ENCODE measurements at regions not wholly inside any gene's neighbourhood (a gene's known extent, or its start where the extent isn't known, plus 50 kb on each side); places are given as distances from the start of the nearest gene placed in this dataset.

DNA sequence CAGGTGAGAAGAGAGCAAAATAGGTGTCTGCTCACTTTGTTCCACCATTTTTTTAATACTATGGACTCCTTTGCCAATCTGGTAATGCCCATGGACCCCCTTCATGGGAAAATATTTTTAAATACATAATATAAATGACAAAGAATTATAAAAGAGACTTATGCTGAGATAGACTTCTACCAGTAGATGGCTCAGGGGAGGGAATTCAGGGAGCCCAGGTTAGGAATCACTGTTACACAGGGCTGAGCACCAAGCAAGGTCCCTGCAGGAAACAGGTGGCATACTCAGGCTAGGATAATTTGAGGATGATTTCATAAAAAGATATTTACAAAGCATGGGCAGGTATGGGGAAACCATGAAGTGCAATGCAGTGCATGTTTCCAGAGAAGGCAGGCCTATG lies 525.9 kb downstream of the FGF9 start:
- DNase-seq = no peak

DNA sequence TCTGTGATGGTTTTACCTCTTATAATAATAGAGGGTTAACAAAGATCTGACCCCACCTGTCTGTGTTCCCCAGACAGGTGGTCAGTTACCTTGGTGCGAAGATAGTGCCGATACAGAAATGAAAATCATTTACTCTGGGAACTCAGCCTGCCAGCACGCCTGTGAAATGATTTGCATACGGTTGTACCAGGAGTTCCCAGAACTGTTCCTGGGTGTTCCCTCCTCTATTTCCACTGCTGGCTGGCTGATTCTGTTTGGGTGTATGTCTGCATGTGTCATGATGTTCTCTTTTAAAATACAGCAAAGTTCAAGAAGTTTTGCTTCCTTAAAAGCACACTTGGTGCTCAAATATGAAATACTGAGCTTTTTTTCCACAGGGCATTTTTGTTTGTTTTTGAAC lies 527.1 kb downstream of the FGF9 start:
- DNase-seq = no peak

DNA sequence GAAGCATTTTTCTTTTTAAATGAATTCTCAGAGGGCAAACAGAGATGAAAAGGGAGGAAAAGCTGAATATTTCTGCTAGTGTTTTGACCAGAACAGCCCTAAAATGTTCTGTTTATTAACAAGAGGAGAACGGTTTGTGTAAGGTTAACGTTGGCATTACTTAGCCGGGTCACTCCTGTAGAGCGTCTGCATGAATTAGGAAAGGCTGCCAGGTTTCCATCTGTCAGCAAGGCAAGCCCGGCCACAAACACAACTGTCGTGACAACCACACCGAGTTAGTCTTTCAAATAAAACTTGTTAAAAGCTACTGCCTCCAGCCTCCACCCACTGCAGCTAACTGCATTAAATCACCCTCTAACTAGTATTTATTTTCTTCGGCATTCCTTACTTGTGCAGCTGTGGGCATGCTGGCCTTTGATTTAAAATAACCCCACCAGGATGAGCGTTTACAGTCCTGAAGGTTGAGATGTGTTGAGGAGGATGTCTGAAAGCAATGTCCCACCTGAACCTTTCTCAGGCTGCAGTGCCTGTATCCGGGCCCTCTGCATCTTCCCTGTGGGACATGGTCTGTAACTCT lies 527.9 kb downstream of the FGF9 start:
- no peak for DNase-seq

DNA sequence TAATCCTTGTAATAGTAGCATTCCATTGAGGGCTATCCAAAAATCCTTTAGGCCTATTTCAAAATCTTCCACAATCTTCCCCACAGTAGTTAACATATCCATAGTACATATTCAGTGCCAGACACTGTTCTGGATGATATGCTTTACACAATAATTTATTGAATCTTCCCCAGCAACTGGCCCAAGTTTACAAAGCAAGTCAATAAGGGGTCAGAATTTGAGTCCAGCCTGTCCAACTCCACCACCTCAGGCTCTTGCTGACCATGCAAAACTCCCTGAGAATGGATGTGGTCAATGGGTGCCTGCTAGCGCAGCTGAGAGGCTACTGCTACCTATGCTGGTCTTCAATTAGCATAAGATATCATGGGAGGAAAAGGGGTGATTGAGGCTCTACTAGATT lies 529.6 kb downstream of the FGF9 start:
- no peak for DNase-seq

DNA sequence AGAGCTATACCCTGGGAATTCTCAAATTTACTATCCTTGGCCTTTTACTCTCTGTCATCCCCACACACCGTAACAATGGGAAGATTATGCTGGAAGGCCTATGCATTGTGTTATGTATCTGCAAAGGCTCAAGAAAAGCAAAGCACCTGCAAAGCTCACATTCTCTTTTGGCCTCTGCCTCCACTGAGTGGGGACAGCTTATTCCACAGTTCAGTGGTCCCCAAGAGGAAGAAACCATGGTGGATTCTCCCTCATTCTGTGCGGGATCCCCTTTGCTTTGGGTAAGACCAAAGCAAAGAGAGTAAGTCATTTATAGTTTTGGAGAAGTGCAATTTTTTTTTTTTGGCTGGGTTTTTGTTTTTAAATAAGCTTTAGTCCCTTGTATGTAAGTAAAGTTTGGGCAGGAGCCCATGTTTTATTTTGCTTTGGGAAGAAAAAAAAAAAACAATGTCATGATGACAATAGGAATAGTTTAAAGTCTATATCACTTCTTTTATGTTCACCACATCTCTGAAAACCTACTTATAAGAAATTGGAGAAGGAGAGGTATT lies 530.6 kb downstream of the FGF9 start:
- no peak for DNase-seq

DNA sequence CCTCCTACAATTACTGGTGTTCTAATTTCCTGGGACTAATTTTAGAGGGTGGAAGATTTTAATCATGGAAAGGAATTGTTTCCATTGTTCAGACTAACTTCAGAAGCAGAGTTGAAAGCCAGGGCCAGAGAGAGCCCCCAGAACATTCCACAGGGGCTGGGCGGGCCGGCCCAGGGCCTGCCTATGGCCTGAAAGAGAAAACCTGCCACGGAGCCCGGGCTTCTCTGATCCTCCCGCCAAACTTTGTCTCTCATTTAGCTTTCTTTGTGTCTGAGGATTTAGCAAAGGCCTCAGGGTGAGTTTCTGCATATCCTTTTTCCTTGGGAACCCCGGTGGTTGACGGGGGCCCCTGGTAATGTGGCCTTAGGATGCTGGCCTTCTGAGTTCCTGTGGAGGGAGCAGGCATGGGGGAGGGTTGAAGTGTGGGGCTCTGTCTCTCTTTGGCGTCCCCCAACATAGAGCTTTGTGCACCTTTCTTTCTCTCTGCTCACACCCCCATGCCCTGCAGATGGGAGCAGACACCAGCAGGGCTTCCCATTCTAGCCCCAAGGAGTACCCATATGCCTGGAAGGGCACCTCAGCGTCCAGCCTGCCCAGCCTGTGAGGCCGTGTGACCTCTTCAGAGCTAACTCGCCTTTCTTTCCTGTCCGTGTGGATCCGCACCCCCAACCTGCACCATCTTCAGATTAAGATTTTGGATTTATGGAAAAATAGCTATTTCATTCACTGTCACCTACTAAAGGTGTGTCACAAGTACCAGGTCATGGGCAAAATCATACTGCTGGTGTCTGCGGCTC lies 539.5 kb downstream of the FGF9 start:
- DNase-seq = no peak

DNA sequence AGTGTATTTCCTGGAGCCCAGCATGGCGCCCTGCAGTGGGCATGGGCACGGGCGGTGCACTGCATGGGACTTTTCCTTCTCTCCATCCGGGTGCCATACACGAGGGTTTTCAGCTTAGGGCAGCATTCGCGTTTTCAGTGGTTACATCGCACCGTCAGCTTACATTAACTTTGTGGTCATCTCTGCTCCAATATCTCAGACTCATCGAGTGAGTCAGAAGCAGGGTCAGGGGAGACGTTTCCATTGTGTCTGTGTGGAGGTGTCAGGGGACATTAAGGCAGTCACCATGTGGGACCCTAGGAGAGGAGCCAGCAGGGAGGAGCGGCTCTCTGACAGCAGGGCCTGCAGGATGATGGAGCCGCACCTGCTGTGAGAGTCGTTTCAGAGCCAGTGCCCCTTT lies 541.0 kb downstream of the FGF9 start:
- no peak for DNase-seq

DNA sequence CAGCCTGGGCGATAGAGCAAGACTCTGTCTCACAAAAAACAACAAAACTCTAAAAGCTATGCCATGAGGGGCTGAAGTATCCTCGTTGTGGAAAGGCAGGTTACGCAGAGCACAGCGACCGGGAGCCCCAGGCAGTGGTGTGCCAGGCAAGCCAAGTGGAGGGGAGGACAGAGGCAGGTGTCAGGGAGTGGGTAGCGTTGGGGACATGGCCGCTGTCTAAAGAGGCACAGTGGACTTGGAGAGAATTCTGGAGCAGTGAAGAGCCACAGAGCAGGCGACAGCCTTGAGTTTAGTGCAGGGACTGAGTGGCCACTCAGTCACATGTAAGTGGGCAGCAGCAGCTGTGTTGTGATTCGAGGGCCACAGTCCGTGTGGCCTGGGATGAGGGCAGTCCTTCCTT lies 541.7 kb downstream of the FGF9 start:
- DNase-seq = no peak

DNA sequence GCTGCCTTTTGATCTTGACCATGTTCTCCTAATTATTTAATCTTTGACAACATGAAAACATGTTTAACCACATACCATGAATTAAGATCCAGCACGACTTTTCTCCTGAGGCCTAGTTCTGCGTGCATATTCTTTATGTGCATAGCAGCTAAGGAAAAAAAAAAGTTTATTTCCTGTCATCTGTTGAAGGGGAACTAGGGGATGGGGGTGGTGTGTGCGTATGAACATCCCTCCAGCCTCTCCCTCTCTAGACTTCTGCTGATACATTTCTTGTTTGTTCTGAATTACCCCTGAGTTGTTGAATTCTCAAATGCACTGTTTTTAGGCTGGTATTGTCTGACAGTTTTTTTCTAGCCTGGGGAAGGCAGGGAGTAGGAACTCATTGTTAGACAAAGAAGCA lies 543.3 kb downstream of the FGF9 start:
- no peak for DNase-seq

DNA sequence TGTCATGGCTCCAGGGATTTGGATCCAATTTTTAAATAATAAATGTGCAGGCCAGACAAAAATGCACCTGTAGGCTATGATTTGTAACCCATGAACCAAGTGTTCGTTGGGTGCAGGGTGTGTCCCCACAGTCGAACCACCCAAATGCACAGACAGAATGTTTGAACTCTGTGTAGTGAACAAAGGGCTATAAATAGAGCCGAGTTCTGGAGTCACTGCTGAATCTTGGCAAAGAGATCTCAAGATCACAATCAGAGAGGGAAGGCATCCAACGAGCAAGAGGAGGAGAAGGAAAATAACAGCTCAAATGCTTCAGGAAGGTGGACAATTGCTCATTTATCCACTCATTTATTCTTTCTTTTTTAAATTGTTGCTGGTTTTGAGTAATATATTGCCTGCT lies 547.9 kb downstream of the FGF9 start:
- DNase-seq = no peak

DNA sequence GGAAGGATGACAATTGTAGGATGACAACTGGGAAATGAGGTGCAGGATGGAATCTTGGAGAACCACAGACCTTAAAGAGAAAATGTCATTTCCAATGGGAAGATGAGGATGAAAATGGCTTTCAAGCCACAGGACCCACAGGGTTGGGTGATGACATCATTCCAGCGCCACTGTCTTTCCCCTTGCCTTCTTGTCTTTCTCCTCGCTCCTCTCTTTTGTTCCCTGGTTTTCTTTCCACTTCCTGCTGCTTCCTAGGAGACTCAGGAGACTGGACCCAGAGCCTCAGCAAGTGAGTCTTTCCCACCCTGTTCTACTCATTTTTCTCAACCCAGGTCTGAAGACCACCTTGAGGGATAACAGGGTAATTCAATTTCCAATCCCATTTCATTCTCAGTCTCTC lies 548.8 kb downstream of the FGF9 start:
- no peak for DNase-seq

DNA sequence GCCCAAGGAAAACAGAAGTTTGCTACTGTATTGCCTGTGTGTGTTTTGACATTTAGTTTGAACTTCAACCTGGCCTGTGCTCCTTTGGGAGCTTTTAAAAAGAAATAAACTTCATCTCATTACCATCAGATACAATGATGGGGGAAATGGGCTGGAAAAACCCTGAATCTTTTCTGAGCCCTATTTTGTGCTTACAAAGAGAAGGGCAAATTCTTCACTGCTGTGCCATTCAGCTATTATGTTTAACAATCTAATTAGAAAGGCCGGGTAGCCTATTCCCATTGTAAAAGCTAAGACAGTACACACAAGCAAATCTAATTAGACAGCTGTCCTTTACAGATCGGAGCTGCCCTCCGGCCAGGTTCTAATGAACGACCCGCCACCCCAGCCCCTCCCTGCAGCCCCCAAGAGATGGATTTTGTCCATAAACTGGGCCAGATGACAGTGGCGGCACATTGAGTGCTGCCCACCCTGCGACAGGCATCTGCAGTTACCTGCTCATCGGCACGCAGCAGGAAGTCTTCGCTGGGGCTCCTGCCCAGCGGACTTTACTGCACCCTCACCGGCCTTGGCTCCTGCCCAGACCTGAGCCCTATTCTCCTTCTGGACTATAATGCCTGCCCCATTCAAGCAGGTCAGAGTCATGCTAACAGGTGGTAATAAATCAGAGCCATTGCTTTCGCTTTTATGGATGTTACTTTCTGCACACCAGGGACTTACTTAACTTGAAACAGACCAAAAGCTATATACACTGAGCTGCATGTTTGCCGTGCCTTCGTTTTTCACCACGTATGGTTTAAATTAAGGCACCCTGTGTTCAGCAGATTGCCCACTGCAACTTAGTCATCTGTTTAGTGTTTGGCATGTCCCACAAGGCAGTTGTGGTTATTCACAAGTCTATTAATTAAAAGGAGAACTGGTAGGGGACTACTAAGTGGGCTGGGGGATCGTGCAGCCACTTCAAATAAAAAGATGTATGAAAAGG lies 549.6 kb downstream of the FGF9 start:
- no peak for DNase-seq

DNA sequence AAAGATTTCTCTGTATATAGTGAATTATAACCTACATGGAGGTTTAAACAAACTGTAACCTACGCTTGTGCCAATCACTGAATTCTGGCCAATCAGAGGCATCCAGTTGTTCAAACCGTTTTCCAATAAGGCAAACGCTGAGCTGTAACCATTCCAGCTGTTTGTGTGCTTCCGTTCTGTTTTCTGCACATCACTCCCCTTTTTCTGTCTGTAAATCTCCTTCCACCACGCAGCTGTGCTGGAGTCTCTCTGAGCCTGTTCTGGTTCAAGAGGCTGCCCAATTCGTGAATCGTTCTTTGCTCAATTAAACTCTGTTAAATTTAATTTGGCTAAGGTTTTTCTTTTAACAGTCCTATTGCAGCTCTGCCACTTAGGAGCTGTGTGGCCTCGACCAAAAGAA lies 552.5 kb downstream of the FGF9 start:
- DNase-seq = no peak

DNA sequence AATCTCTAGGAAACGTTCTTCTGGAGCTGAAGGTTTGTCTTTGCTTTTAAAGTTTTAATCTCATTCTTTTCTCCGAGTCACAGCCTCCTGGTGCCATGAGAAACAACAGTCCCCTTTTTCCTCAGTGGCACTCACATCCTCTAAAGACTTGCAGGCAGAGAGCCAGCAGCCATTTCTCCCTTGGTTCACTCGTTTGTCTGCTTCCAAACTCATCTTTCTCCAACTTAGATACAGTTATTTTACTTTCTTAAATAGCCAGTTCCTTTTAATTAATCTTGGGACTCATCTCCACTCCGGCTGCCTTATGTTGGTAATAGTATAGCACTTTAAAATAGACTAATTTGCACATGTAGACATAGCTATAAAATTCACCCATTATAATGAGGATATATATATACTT lies 555.2 kb downstream of the FGF9 start:
- no peak for DNase-seq

DNA sequence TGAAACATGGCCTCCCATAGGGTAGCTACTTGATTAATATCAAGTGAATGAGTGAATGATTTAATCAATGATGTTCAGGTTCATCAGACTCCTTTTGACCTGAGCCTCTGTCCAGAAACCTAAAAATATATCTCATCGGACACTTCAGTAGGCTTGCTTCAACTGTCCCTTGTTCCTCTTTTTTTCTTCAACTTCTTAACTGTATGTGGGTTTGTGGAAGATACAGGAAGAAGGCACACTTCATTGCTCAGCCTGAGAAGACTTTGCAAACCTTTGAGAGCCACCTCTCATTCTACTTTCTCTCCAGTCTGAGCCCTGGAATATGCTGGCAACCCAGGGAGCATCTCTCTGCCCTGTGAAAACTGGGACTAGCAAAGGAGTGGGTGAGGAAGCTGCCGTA lies 557.0 kb downstream of the FGF9 start:
- DNase-seq = no peak

DNA sequence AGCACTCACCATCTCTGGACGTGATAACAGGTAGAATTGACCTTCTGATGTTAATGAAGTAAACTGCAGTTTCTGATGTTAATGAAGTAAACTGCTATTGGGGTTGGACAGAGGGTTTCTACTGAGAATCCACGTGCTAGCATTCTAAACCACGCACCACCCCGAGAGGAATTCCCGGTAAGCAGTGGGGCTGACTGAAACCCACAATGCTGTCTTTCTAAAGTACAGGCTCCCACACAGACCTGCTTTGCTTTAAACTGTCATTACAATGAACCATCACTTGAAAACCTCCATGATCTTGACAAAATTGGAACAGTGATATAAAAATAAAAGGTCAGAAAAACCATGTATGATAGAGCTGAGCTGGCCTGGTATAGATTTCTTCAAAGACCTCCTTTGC lies 559.0 kb downstream of the FGF9 start:
- DNase-seq = no peak

DNA sequence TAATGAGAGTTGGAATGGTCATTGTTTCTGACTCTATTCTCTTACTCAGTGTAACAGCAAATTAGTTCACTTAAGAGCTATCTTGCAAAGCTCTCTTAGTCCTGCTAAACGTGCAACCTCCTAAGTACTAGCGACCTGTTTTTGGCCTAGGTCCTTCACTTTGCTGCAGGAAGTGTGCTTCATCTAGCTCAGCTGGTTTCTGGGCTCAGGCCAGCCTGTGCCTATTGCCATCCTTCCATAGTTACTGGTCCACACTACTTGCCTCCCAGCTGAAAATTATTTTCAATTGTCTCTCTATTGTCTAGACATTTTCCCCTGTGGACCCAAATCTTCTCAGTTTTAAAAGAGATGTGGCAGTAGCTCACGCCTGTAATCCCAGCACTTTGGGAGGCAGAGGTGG lies 561.3 kb downstream of the FGF9 start:
- no peak for DNase-seq

DNA sequence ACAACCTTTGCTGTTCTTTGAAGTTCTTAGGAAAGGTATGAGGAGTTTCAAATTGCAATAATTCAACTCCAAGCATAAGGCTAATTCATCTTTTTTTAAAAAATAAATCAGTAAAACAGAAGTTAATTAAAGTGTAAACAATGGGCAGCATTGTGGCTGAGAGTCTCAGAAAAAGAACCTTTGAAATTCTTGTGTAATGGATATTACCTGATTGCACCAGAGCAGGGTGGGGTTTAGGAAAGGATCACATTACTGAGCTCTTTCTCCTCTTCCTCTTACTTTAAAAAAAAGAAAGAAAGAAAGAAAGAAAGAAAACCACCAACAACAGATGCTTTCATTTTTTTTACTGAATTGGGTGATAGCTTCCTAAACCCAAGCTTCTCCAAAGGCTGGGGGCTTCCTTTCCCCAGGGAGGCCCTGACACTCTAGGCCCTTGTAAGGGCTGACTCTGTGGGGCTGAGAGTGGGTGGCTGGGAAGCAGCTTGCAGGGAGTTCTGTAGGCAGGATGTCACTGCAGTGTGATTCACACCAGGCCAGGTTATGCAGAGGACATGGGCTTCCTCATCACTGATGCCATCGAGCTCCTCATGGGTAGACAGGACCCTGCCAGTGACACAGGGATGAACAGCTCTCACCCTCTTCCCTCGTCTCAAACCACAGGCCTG lies 564.5 kb downstream of the FGF9 start:
- no peak for DNase-seq

DNA sequence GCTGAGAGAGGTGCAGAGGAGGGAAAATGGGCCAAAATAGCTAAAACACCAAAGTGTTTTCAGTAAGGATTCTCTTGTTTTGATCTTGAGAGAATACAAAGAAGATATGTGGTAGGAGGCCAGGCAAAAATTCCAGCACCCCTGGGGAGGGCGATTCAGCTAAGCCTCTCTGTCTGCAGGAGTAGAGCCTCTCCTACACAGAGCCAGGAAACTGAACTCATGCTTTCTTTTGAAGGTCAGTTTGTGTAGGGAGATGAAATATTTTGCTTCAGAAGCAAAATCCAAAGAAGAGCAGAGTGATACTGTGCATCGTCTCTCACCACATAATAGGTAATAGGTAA lies 565.0 kb downstream of the FGF9 start:
- no peak for DNase-seq

DNA sequence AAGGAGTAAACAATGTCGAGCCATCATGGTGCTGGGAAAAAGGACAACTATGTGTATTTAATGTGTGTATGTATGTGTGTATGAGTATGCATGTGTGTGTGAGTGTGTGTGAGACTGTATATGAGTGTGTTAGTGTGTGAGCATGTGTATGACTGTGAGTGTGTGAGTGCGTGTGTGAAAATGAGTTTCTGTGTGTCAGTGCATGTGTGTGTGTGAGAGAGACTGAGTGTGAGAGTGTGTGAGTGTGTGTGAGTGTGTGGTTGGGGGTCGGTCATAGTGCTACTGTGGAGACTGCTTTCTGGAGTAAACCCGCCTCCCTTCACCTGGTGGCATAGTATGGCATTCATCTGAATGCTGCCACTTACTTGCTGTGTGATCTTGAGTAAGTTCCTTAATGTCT lies 567.4 kb downstream of the FGF9 start:
- DNase-seq = no peak

DNA sequence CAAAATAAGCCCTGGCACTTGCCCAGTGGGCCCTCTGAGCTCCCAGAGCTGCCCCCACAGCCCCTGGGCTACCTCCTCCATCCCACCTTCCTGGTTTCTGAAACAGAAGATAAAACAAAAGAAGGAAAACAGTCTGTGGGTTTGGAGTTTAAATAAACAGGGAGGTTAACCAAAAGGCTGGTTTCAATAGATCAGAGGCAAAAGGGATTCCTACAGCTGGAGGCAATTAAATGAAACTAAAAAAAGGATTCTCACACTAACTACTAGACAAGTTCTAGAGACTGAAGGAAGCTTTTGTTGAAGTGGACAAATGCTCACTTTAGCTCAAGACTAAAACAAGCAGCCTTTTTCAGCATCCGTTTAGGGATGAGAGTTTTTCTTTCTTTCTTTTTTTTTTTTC lies 569.8 kb downstream of the FGF9 start:
- DNase-seq = no peak

DNA sequence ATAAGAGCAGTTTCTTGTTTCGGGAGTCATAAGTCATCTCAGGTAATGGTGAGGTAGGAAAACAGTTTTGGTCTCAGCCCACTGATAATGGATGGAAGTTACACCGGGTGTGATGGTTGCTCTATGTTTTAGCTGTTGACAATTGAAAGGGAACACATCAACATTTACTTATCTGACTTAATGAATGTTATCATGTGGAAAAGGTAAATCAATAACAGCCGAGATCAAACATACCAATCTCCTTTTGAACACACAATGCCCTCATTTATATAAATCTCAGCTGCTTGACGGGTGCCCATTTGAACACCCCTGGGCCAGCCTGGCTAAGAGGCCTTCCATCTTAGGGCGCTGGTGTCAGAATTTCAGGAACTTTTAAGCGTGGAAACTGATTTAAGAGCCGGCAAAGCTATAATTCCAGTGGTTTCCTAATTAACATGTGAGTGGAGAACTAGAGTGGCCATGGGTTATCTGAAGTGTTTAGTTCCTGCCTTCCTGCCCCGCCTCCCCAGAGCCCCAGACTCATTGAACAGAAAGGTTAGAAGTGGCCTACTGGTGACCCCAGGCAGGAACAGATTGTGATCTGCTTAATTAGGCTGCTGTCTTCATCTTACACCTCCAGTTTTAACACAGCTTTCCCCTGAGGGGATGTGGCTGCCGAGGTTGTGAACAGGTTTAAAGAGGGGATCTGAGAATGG lies 572.7 kb downstream of the FGF9 start:
- DNase-seq = no peak
